Right atrium auricular region (tissue), 2 donors: ENCODE measurements at regions not wholly inside any gene's neighbourhood (a gene's known extent, or its start where the extent isn't known, plus 50 kb on each side); places are given as distances from the start of the nearest gene placed in this dataset.

Experiments used
- DNase-seq: peaks from one replicate; pipeline ENCODE4 v3.0.0-alpha.2; 2019; ENCODE audit warnings: low spot score
- H3K27ac ChIP-seq, 2 donors: fragments of 200-600 bp; sonication (generic); 1 replicate in 1 of 2; 2 replicates in 1 of 2; pipeline ENCODE4 v1.5.1; 2016 to 2019
- H3K27me3 ChIP-seq, 2 donors: fragments of 200-600 bp; sonication (generic); one replicate each; pipeline versions ENCODE4 v1.5.1 to v1.6.0; 2017 to 2019
- H3K36me3 ChIP-seq: fragments of 200-600 bp; sonication (generic); one replicate; pipeline ENCODE4 v1.5.1; 2016
- H3K4me1 ChIP-seq, 2 donors: fragments of 200-600 bp; sonication (generic); one replicate each; pipeline versions ENCODE4 v1.5.1 to v1.6.0; 2017 to 2019
- H3K4me3 ChIP-seq, 2 donors: fragments of 200-600 bp; sonication (generic); 1 replicate in 1 of 2; 2 replicates in 1 of 2; pipeline ENCODE4 v1.5.1; 2017 to 2019; ENCODE audit warnings: mild to moderate bottlenecking in 1 of 2, moderate library complexity in 1 of 2
- H3K9me3 ChIP-seq, 2 donors: fragments of 200-600 bp; sonication (generic); one replicate each; pipeline ENCODE4 v1.5.1; 2019
- TF ChIP-seq, protein P1 (sequence below), 2 donors: fragments of 200-600 bp; sonication (generic); IDR thresholded peaks; one replicate each; pipeline ENCODE4 v1.5.1; 2019; ENCODE audit warnings: antibody characterized with exemption in 2 of 2

DNA sequence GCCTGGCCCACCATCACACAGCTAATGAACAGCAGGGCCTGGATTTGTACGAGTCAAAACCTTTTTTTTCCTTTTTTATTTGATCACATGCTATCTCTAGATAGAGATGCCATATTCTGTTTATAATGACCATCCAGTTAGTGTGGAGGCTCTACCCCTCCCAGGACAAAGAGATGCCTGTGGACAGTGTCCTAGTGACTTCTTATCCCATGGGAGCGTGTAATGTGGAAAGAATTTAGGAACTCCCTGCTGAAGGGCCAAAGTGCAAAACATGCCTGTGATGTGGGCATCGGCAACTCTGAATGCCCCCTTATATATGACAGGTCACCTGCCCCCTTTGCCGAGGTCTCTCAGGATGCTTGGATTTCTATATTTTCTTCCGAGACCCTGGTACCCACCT lies 292.2 kb downstream of the RRAGC start:
- Histone ChIP-seq H3K36me3 (no peaks in the 10 kb centered on the region), H3K4me1 (no peaks in the 10 kb centered on the region), H3K9me3 (no peaks in the 10 kb centered on the region), H3K4me3 (no peak overlapping the region), H3K27me3 (no peaks in the 10 kb centered on the region), H3K27ac (no peak overlapping the region)
- TF ChIP-seq, protein P1, sequence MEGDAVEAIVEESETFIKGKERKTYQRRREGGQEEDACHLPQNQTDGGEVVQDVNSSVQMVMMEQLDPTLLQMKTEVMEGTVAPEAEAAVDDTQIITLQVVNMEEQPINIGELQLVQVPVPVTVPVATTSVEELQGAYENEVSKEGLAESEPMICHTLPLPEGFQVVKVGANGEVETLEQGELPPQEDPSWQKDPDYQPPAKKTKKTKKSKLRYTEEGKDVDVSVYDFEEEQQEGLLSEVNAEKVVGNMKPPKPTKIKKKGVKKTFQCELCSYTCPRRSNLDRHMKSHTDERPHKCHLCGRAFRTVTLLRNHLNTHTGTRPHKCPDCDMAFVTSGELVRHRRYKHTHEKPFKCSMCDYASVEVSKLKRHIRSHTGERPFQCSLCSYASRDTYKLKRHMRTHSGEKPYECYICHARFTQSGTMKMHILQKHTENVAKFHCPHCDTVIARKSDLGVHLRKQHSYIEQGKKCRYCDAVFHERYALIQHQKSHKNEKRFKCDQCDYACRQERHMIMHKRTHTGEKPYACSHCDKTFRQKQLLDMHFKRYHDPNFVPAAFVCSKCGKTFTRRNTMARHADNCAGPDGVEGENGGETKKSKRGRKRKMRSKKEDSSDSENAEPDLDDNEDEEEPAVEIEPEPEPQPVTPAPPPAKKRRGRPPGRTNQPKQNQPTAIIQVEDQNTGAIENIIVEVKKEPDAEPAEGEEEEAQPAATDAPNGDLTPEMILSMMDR (IDR thresholded peaks at IDR 0.05): no peak
- no peak for DNase-seq

GRCh38 chr1:38565020-38565491 lies 294.5 kb downstream of the RRAGC start:
- H3K9me3 ChIP-seq: no peaks in the 10 kb centered on the region
- no peak for DNase-seq
- no peaks in the 10 kb centered on the region for H3K27me3 ChIP-seq
- H3K36me3 ChIP-seq: no peaks in the 10 kb centered on the region
- no peak overlapping the region for H3K4me3 ChIP-seq
- TF ChIP-seq, protein P1 (IDR thresholded peaks at IDR 0.05): no peak
- H3K27ac ChIP-seq: no peak overlapping the region
- no peaks in the 10 kb centered on the region for H3K4me1 ChIP-seq

DNA sequence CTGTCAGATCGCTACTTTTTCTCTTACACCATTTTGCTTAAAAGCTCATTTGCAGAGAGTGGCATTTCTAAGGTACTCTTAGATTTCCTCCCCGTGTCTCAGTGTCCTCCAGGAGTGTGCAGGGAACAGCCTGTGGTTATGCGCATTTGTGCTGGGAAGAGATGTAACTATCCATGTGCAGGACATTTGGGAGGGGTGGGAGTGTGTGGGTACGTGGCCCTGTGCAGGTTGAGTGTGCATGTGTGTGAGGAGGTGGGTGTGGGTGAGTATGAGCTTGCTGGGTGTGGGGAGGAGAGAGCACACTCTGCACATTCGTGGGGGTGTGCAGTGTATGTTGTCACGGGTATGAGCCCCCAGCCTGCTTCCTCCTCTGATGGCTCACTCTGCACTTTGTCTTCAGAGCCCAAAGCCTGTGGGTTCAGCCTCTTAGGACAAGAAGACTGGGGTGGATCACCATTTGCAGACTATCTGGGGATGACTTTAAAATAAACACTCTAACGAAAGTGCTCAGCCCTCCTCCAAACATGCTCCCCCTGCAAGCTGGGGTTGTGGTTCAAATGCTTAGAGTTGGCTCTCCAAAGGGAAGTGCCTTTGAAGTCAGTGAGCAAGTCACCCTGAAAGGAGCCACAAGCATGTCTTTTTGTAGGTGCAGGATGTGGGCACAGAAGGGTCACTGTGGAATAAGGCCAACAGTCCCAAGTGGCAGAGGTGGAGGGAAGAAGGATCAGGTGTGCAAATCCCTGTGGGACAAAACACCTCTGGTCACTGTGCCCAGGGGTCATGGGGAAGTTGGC lies 295.4 kb downstream of the RRAGC start:
- no peaks in the 10 kb centered on the region for H3K27me3 ChIP-seq
- H3K27ac ChIP-seq: no peak overlapping the region
- TF ChIP-seq, protein P1 (IDR thresholded peaks at IDR 0.05): no peak
- H3K9me3 ChIP-seq: no peaks in the 10 kb centered on the region
- peaks cover 0 to 5% of the 10 kb centered on the region in 2 donors for H3K4me1 ChIP-seq
- no peak overlapping the region for H3K4me3 ChIP-seq
- DNase-seq: no peak
- no peaks in the 10 kb centered on the region for H3K36me3 ChIP-seq

DNA sequence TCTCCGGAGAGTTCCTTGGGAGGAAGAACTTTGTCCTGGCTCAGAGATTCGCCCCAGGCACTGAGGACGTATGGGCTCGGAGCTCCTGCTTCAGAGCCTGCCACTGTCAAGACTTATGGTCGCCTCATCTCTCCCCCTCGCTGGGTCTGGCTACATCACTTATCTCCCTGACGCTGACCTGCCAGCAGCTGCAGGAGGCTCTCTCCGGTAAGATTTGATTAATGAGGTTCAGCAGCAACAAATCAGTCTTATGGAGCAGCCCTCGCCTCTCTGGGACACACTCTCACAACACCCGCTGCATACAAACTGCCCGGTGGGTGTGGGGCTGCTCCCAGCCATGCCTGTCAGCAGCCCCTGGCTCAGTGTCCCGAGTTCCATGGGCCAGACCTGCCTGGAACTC lies 297.8 kb downstream of the RRAGC start:
- no peaks in the 10 kb centered on the region for H3K36me3 ChIP-seq
- no peaks in the 10 kb centered on the region for H3K9me3 ChIP-seq
- TF ChIP-seq, protein P1 (IDR thresholded peaks at IDR 0.05): no peak
- no peaks in the 10 kb centered on the region for H3K27me3 ChIP-seq
- peaks cover 0 to 5% of the 10 kb centered on the region in 2 donors for H3K4me1 ChIP-seq
- DNase-seq: no peak
- no peak overlapping the region for H3K4me3 ChIP-seq
- H3K27ac ChIP-seq: no peak overlapping the region

DNA sequence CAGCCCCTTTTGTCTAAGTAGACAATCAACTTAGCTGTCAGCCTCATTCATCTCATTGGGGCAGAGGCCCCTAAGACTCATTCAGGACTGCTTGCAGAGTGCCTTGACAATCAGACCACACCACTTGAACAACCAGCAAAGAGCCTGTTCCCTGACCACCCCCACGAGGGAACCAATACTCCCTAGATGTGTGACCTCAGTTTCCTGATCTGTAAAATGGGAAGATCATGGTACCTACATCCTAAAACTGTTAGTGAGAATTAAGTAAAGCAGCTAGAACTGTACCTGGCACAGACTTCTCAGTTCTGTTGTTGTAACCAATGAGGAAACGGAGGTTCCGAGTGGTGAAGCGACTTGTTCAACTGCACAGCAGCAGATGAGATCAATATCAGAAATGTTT lies 298.5 kb downstream of the RRAGC start:
- Histone ChIP-seq H3K36me3 (no peaks in the 10 kb centered on the region), H3K4me3 (no peak overlapping the region), H3K9me3 (no peaks in the 10 kb centered on the region), H3K27ac (no peak overlapping the region), H3K4me1 (peaks cover 0 to 5% of the 10 kb centered on the region in 2 donors), H3K27me3 (no peaks in the 10 kb centered on the region)
- DNase-seq: no peak
- TF ChIP-seq, protein P1 (IDR thresholded peaks at IDR 0.05): no peak

- H3K4me3 ChIP-seq: no peak overlapping the region
- H3K4me1 ChIP-seq: peaks cover 0 to 5% of the 10 kb centered on the region in 2 donors
- H3K27ac ChIP-seq: no peak overlapping the region
- no peaks in the 10 kb centered on the region for H3K36me3 ChIP-seq
- no peaks in the 10 kb centered on the region for H3K27me3 ChIP-seq
- TF ChIP-seq, protein P1 (IDR thresholded peaks at IDR 0.05): no peak
- DNase-seq: no peak
- no peaks in the 10 kb centered on the region for H3K9me3 ChIP-seq
These were observed 299.1 kb downstream of the RRAGC start for GRCh38 chr1:38560457-38560856.
